ENCODE measurements at regions not wholly inside any gene's neighbourhood (a gene's known extent, or its start where the extent isn't known, plus 50 kb on each side); places are given as distances from the start of the nearest gene placed in this dataset.

DNA sequence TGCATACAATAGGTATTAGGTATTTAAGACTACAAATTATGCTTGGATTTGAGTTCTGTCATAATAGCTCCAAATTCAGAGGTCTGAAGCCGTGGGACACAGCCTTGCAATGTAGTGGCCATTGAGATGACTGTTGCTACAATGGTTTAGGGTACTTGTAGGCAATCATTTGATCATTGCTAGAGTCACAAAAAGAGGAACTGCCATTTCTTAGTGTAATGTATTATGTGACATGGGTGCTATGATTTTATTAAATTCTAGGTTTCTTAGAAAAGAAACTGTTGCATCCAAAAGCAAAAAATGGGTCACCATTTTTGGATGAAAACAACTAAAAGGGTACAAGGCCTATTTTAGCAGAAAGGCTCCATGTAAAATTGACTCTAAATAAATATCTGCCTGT is 129.9 kb upstream of the ZNF644 start:
- no peak for DNase-seq (ENCODE audit: low read depth)

DNA sequence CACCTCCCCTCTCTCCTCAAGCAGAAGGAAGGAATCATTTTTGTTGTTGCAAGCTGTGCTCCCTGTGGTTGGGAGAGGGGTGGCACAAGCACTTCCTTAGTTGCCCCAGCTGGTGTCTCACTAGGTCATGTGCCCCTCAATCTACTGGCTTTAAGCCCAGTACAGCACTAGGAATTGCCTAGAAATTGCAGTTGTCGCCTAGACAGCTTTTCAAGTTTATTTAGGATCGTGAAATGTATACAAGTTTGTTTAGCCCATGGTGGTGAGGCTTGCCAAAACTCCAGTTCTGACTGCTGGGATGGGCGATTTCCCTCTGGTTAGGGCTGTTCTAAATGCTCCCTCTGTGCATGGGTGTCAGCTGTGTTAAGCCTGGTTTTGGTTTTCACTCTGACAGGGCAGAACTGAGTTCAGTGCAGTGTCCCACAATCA is 126.8 kb upstream of the ZNF644 start:
- DNase-seq (ENCODE audit: low read depth): no peak

DNA sequence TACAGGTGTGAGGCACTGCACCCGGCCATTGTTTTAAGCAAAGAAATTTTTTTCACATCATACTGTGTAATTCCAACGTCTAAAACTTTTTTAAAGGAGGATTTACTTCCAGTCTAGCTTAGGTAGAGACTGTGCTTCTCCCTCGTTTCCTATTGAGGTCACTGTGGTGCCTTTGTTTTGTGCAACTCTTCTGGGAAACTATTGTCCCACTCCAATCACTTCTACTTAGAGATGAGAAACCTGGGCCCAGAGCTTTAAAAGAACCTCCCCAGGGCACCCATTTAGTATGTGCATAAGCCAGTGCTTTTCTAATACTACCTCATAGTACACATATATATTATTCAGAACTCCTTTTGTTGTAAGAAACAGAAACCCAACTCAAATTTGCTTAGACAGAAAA is 120.0 kb upstream of the ZNF644 start:
- DNase-seq (ENCODE audit: low read depth): no peak

DNA sequence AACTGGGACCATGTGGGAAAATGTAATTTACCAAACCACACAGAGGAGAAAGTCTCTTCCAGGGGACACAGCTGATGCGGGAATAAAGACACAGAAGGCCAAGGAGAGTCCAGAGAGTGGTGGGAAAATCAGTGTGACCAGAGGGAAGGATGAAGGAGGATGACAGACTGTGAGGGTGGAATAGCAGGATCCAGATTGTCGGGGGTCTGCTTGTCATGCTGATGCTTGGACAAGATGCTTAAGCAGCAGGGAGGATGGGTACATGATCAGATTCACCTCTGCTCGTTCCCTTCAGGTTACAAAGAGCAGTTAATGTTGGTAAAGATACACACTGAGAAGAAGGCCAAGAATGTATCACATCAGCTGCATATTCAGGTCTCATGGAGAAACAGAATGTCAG is 117.1 kb upstream of the ZNF644 start:
- DNase-seq (ENCODE audit: low read depth): no peak

DNA sequence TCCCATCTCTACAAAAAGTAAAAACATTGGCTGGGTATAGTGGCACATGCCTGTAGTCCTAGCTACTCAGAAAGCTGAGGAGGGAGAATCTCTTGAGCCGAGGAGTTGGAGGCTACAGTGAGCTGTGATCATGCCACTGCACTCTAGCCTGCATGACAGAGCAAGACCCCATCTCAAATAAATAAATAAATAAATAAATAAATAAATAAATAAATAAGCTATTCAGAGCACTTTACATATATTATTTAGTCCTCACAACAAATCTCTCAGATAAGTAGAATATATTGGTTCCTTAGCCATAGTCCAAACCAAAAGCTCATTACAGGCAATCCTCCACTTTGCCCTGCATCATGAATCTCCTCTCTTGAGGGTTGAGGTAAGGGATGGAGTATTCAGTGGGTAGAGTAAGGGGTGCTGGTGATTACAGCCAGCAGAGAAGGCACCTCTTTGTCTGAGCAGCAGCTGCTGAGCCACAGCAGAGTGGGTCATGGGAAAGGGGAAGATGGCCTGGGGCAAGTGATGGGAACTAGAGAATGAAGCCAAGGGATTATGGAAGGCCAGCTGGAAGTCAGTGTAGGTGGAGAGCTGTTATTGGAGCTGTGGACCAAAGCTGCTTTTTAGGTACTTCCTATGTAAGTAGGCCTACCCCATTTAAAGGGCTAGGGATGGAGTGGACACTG is 115.5 kb upstream of the ZNF644 start:
- DNase-seq (ENCODE audit: low read depth): no peak

DNA sequence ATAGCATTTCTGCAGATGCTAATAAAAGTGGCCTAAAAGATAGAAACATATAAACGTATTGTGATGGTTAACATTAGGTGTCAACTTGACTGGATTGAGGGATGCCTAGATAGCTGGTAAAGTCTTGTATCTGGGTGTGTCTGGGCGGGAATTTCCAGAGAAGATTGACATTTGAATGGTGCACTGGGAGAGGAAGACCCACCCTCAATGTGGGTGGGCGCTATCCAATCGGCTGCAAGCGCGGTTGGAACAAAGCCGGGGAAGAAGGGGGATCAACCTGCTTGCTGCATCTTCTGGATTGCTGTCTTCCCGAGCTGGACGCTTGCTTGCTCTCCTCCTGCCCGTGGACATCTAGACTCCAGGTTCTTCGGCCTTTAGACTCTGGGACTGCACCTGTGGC is 114.0 kb upstream of the ZNF644 start:
- no peak for DNase-seq (ENCODE audit: low read depth)

DNA sequence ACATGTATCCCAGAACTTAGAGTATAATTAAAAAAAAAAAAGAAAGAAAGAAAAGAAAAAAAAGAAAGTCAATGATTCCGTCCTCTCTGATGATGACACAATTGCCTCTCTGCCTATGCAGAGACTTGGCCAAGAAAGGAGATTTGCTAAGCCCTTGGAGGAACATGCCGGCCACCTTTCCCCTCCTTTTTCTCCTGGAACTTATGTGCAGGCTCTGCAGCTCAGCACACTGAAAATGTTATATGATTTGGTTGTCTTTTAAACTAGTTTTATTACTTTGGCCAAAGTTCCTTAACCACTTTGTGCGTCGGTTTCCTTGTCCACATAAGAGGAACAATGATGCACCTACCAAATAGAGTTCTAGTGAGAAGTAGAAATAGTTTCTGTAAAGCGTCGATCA is 111.4 kb upstream of the ZNF644 start:
- no peak for DNase-seq (ENCODE audit: low read depth)

DNA sequence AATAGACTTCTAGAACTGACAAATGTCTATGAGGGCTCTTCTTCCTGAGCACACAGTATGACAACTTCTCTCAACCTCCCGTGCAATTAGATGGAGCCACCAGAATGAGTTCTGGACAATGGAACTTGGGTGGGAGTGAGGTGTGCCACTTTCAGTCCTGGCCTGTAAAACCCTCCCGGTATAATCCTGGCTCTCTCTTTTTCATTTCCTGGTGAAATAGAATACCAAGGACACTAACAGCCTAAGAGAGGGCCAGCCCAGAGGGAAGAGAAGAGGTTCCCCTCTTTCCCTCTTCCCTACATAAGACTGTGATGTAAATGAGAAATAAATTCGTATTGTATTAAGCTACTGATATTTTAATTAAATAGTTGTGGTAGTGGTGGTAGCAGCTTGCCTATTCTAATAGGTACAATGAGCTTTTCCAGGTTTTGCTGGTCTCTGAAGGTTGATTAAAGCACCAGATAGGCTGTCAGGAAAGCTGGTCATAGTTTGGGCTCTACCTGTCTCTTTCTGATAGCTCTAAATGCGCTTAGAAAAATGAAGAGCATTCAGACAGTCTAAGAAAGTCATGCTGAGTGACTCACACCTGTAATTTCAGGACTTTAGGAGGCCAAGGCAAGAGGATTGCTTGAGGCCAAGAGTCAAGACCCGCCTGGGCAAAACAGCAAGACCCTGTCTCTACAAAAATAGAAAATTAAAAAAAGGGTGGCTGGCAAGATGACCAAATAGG is 108.6 kb upstream of the ZNF644 start:
- DNase-seq (ENCODE audit: low read depth): no peak

DNA sequence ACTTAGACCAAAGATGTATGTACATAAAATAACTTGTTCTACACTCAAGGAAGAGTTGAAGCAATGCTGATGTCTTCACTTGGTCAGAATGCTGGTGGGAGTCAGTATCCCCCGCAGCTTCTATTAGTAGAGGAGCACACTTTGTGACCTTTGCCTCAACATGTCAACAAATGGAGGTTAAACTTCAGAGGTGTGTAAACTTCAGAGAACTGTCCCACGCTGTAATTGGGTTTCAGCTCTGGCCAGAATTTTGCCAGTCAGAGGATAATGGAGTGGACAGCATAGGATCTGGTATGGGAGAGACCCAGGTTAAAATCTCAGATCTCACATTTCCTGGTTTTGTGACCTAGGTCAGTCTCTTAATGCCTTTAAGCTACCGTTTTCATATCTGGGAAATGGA is 107.6 kb upstream of the ZNF644 start:
- no peak for DNase-seq (ENCODE audit: low read depth)

DNA sequence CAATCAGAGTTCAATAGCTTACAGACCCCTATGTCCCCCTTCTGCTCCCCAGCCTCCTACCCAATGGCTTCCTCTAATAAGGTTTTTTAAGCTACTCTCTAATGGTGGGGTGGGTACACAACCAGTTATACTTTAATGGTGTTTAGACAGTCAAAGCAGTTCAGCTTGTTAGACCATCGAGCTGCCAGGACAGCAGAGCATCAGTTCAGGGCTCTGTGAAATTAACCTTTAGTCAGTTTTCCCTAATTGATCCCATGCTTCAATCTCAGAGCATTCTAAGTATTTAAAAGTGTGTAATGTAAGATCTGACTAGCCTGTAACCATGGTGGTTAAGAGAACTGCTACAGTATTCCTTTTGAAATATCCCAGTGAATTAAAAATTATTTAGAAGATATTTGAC is 107.2 kb upstream of the ZNF644 start:
- no peak for DNase-seq (ENCODE audit: low read depth)

DNA sequence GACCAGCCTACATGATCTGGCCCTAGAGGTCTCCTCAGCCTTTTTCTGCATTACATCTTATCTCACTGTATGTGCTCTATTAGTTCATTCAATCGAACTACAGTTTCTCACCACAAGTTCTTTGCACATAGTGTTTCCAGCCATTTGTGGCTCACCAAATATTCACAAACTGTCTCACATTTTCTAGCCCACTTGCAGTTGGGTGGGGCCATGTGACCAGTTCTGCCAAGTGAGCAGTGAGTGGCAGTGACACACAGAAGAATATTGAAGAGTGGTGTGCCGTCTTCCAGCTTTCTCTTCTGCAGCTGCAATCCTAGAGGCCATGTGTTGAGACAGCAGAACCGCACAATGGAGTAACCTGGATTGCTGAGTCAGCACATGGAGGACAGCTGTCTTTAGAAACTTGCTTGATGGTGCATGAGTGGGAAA is 103.2 kb upstream of the ZNF644 start:
- DNase-seq (ENCODE audit: low read depth): no peak

DNA sequence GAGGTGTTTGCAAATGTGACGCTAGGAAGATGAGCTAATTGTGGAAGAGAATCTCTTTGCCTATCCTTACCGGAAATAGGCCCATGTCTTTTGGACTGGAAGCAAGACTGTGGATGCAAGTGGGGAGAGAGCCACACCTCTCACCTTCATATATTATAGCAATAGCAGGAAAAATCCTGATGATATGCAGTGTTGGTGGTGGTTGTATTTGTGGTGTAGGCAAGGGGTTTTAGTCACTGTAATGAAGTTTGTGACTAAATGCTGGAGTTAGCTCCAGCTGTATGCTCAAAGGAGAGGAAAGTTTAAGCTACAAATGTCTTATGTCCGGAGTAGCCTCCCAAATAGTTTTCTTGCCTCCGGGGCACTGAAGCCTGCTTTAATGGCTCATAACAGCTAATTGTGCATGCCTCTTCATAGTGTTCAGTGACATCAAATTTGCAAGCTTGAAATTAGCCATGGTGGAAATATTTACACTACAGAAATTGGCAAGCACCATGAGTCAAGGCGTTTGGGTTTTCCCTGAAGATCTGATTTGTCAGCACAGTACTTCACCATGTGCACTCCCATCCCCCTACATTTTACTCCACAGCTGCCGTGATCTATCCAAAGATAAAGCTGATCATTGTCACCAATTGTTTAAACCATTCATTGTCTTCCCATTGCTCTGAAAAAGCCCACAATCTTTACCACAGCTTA is 102.6 kb upstream of the ZNF644 start:
- DNase-seq (ENCODE audit: low read depth): no peak

DNA sequence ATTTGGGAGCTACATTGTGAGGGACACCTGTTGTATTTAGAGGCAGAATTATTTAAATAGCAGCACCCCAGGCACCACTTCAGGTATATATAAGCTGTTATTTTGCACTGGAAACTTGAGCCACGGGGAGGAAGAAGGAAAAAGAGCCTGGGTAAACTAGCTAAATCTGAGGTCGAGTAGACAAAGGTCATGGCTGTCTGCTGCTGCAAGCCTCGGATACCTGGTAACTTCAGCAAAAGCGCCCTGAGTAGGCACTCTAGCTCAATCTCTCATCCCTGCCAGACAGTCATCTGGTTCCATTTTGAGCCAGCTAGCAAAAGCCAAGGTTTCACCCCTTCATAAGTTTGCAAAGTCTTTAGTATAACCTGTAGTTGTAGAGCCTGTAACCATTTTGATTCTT is 101.9 kb upstream of the ZNF644 start:
- no peak for DNase-seq (ENCODE audit: low read depth)

DNA sequence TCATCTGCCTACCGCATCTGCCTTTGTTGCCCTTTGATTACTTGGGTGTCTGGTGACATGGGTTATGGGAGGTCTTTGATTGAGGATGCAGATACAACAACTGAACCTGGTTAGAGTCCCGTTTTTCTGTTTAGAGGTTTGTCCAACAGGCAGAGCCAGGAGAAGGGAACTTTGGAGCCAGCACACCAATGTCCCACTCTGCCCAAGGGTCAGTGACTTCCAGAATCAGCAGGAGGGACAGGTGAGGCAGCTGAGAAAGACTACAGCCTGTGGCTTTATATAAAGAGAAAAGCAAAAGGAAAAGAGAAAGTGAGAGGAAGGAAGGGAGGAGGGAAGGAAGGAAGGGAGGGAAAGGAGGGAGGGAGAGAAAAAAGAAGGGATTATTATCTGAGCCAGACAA is 101.5 kb upstream of the ZNF644 start:
- no peak for DNase-seq (ENCODE audit: low read depth)

DNA sequence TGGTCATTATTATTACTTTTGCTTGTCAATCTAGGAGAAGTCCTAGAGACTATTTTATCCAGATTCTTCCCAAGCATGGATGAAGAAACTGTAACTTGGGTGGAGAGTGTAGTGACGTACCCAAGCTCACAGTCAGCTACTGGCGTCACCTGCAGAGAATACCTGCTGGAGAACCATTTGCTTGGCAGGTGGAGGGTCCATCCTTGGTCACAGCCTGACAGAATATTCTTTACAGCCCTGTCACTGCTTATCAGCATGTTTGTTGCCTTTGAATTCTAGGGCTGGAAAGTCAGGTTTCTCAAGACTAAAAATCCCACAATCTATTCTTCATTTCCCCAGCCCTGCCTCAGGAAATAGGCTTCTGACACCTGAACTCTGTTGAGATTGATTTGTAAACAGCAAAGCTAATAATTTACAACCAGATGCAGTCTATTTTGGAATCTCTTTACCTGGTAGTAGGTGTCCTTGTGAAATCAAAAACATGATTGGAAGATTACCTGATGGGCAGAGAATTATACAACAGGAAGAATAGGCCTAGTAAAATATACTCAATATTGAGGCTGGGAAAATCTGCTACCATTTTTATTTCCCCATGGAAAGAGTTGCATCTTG is 100.4 kb upstream of the ZNF644 start:
- no peak for DNase-seq (ENCODE audit: low read depth)

DNA sequence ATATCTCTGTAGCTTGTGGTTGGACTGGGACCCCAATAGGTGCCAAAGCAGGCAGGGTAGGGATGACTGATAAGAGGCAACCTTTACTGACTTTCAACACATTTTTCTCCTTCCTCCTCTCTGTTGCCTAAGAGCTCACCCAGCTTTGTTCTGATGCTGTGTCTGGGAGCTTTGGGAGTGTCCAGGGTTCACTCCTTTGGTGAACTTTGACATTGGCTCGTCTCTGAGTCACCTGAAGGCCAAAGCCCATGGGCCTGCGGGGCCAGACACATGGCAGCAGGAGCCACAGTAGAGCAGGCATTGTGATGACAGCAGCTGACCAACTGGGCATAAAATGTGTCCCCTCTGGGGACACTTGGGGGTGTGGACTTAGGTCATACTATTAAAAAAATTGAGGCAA is 99.5 kb upstream of the ZNF644 start:
- DNase-seq (ENCODE audit: low read depth): no peak

DNA sequence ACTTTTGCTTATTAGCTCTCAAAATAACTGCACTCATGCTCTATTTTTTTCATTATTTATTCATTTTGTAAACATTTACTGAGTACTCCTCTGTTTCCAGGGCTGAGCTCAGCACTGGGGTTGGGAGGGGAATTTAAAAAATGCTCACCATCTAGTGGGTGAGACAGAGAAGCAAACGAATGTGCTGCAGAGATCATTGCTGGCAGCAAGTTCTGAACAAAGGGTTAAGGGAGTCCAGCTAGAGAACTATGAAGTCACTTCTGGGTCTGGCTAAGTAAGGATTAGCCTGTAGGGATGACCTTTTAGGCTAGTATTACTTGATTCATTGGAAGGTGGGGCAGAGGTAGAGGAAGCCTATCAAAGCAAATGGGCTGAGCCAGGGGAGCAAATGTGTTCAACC is 99.1 kb upstream of the ZNF644 start:
- DNase-seq (ENCODE audit: low read depth): no peak

DNA sequence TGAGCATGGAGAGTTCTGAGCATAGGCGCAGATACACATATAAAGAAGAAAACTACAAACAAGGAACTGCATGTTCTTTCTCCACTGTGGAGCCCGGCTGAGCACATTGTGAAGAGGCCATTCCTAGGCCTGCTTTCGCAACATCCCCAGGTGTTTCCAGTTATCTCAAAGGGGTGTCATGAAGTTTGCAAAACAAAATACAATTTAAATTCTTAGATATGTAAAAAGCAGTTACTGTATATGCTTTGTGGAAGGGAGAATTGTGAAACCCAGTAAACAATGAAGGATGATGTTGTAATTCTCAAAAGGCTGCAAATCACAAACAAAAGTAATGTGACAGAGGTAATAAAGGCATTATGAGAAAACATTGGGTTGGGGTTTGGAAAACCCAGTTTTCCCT is 98.6 kb upstream of the ZNF644 start:
- peak; percentile 1 for DNase-seq (ENCODE audit: low read depth)

DNA sequence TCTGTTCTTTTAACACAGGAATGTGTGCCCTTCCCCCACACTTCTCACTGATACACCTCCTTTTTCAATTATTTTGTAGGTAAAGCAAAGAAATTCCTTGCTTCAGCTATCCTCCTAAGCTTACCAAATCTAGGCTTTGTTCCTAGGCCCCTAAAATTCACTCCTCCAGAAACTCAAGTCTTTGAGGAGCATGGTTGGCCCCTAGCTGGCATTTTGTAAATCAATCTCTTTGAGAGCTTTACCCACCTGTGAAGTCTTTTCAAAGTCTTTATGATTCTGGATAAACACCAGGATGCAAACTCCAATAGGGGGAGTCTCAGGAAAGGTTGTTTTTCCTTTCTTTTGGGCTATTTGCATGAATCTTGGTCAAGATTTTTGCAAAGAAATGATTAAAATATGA is 82.9 kb upstream of the ZNF644 start:
- DNase-seq (ENCODE audit: low read depth): no peak

DNA sequence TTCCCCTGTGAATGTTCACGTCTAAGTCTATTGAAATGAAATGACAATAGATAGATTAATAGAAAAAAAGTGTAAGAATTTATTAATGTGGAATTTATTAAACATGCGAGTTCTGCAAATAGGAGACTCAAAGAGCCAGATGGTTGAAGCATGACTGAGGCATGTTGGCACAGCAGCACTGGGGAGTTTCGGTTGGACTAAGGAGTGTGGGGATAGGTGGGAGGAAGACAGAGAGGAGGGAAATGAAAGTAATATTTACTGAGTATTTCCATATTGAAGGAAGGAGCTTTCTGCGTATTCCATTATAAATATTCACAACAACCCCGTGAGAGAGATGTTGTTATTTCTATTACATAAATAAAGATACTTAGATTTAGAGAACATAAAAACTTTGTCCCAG is 79.5 kb upstream of the ZNF644 start:
- DNase-seq (ENCODE audit: low read depth): no peak

DNA sequence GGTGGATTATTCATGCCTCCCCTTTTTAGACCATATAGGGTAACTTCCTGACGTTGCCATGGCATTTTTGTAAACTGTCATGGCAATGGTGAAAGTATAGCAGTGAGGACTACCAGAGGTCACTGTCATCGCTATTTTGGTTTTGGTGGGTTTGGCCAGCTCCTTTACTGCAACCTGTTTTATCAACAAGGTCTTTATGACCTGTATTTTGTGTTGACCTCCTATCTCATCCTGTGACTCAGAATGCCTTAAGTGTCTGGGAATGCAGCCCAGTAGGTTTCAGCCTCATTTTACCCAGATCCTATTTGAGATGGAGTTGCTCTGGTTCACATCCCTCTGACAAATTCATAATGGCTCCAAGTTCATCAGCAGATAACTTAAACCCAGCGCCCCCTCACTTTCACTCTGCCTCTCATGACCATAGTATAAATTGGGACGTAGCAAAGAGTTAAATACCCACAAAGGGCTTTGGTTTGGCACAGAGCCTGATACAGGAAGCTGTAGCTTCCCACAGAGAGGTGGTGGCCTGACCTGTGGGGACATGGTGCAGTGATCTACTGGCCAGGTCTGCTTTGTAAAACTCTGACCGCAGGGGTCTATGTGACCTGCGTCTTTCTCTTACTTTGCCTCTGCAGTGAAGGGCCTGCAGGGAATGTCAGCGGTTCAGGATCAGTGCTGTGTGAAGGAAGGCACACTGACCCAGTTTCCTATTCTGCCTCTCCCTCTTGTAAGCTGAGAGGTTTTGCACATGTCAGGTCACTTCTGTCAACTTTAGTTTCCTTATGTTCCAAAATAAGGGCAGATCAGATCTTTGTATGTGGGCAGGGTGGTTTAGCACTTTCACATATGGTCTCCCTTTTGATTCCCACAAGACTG is 78.1 kb upstream of the ZNF644 start:
- DNase-seq (ENCODE audit: low read depth): no peak

DNA sequence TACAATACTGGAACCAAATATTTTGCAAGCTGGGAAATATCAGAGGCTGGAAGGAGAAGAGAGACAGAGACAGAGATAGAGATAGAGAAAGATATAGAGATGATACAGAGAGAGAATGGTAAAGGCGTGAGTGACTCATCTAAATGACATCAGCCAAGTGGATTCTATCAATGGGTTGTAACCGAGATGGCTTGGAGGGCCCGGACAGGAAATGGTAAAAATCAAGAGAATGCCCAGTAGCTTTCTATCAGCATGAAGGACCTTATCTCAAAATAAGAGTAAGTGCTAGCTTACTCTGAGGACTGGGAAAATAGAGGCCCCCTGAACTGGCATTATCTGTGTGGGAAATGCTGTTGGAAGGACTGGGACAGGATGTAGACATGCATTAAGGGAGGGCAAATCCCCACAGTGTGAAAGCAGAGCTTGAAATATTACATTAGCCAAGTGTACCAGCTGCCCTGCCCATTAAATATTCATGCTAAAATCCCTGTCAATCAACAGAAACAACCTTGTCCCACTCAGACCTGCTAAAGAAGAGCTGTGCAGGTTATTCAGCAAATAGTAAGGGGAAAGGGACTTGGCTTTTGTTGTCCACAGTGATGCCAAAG is 76.6 kb upstream of the ZNF644 start:
- DNase-seq (ENCODE audit: low read depth): no peak
